ENCODE measurements at regions not wholly inside any gene's neighbourhood (a gene's known extent, or its start where the extent isn't known, plus 50 kb on each side); places are given as distances from the start of the nearest gene placed in this dataset.

GRCh38 chr13:73266640-73267180 is 207.9 kb downstream of the KLF5 start:
- in situ Hi-C loops (cut with MboI; ENCODE audit: low pct_unique_long_range_greater_than_20kb, low sequenced_read_pairs) = no loop called here
- DNase-seq = no peak

- DNase-seq = no peak
- in situ Hi-C loops (cut with MboI; ENCODE audit: low pct_unique_long_range_greater_than_20kb, low sequenced_read_pairs) = no loop called here
Measured at GRCh38 chr13:73262862-73263627, 204.2 kb downstream of the KLF5 start.

GRCh38 chr13:73261739-73262216 is 203.0 kb downstream of the KLF5 start:
- in situ Hi-C loops (cut with MboI; ENCODE audit: low pct_unique_long_range_greater_than_20kb, low sequenced_read_pairs) = no loop called here
- DNase-seq = no peak

- in situ Hi-C loops (cut with MboI; ENCODE audit: low pct_unique_long_range_greater_than_20kb, low sequenced_read_pairs) = no loop called here
- no peak for DNase-seq
Measured at GRCh38 chr13:73259061-73260017, 200.5 kb downstream of the KLF5 start.

- in situ Hi-C loops (cut with MboI; ENCODE audit: low pct_unique_long_range_greater_than_20kb, low sequenced_read_pairs) = no loop called here
Measured at GRCh38 chr13:73258406-73258805, 199.6 kb downstream of the KLF5 start.

GRCh38 chr13:73254827-73255226 is 196.0 kb downstream of the KLF5 start:
- no peak for DNase-seq
- in situ Hi-C loops (cut with MboI; ENCODE audit: low pct_unique_long_range_greater_than_20kb, low sequenced_read_pairs) = no loop called here

More at GRCh38 chr13:73258406-73258805, 199.6 kb downstream of the KLF5 start:
- DNase-seq = no peak

GRCh38 chr13:73251626-73252265 is 192.9 kb downstream of the KLF5 start:
- in situ Hi-C loops (cut with MboI; ENCODE audit: low pct_unique_long_range_greater_than_20kb, low sequenced_read_pairs) = no loop called here
- no peak for DNase-seq

- in situ Hi-C loops (cut with MboI; ENCODE audit: low pct_unique_long_range_greater_than_20kb, low sequenced_read_pairs) = no loop called here
- no peak for DNase-seq
Measured at GRCh38 chr13:73250061-73250460, 191.3 kb downstream of the KLF5 start.

GRCh38 chr13:73248711-73249580 is 190.1 kb downstream of the KLF5 start:
- no peak for DNase-seq
- in situ Hi-C loops (cut with MboI; ENCODE audit: low pct_unique_long_range_greater_than_20kb, low sequenced_read_pairs) = no loop called here

- DNase-seq = no peak
- in situ Hi-C loops (cut with MboI; ENCODE audit: low pct_unique_long_range_greater_than_20kb, low sequenced_read_pairs) = no loop called here
Measured at GRCh38 chr13:73248154-73248553, 189.3 kb downstream of the KLF5 start.

- in situ Hi-C loops (cut with MboI; ENCODE audit: low pct_unique_long_range_greater_than_20kb, low sequenced_read_pairs) = no loop called here
- no peak for DNase-seq
Measured at GRCh38 chr13:73245246-73245645, 186.4 kb downstream of the KLF5 start.

GRCh38 chr13:73244467-73244866 is 185.7 kb downstream of the KLF5 start:
- in situ Hi-C loops (cut with MboI; ENCODE audit: low pct_unique_long_range_greater_than_20kb, low sequenced_read_pairs) = no loop called here

GRCh38 chr13:73242515-73243015 is 183.8 kb downstream of the KLF5 start:
- in situ Hi-C loops (cut with MboI; ENCODE audit: low pct_unique_long_range_greater_than_20kb, low sequenced_read_pairs) = no loop called here
- DNase-seq = no peak

More at GRCh38 chr13:73244467-73244866, 185.7 kb downstream of the KLF5 start:
- no peak for DNase-seq

GRCh38 chr13:73240193-73240592 is 181.4 kb downstream of the KLF5 start:
- no peak for DNase-seq
- in situ Hi-C loops (cut with MboI; ENCODE audit: low pct_unique_long_range_greater_than_20kb, low sequenced_read_pairs) = no loop called here

- in situ Hi-C loops (cut with MboI; ENCODE audit: low pct_unique_long_range_greater_than_20kb, low sequenced_read_pairs) = no loop called here
- DNase-seq = no peak
Measured at GRCh38 chr13:73235385-73235784, 176.6 kb downstream of the KLF5 start.

- in situ Hi-C loops (cut with MboI; ENCODE audit: low pct_unique_long_range_greater_than_20kb, low sequenced_read_pairs) = no loop called here
- no peak for DNase-seq
Measured at GRCh38 chr13:73231471-73231870, 172.7 kb downstream of the KLF5 start.

- in situ Hi-C loops (cut with MboI; ENCODE audit: low pct_unique_long_range_greater_than_20kb, low sequenced_read_pairs) = no loop called here
- DNase-seq = no peak
Measured at GRCh38 chr13:73230716-73231115, 171.9 kb downstream of the KLF5 start.

- no peak for DNase-seq
- in situ Hi-C loops (cut with MboI; ENCODE audit: low pct_unique_long_range_greater_than_20kb, low sequenced_read_pairs) = no loop called here
Measured at GRCh38 chr13:73228546-73228945, 169.7 kb downstream of the KLF5 start.
